ENCODE measurements at regions not wholly inside any gene's neighbourhood (a gene's known extent, or its start where the extent isn't known, plus 50 kb on each side); places are given as distances from the start of the nearest gene placed in this dataset.

- DNase-seq (ENCODE audit: low spot score): no peak
- in situ Hi-C loops (cut with MboI; ENCODE audit: low sequenced_read_pairs, unreplicated experiment): no loop called here
- no peak for TF ChIP-seq CTCF (IDR thresholded peaks at IDR 0.05; ENCODE audit: borderline replicate concordance, control extremely low read depth, extremely low read depth, insufficient read depth, missing control alignments)
Observed at GRCh38 chr1:83083589-83084224, 915.2 kb downstream of the TTLL7 start.

- in situ Hi-C loops (cut with MboI; ENCODE audit: low sequenced_read_pairs, unreplicated experiment): no loop called here
- TF ChIP-seq CTCF (IDR thresholded peaks at IDR 0.05; ENCODE audit: borderline replicate concordance, control extremely low read depth, extremely low read depth, insufficient read depth, missing control alignments): no peak
- DNase-seq (ENCODE audit: low spot score): no peak
Observed at GRCh38 chr1:83077411-83077810, 921.5 kb downstream of the TTLL7 start.

GRCh38 chr1:83075107-83075506 is 923.8 kb downstream of the TTLL7 start:
- TF ChIP-seq CTCF (IDR thresholded peaks at IDR 0.05; ENCODE audit: borderline replicate concordance, control extremely low read depth, extremely low read depth, insufficient read depth, missing control alignments): no peak
- DNase-seq (ENCODE audit: low spot score): no peak
- in situ Hi-C loops (cut with MboI; ENCODE audit: low sequenced_read_pairs, unreplicated experiment): no loop called here

- no peak for TF ChIP-seq CTCF (IDR thresholded peaks at IDR 0.05; ENCODE audit: borderline replicate concordance, control extremely low read depth, extremely low read depth, insufficient read depth, missing control alignments)
- in situ Hi-C loops (cut with MboI; ENCODE audit: low sequenced_read_pairs, unreplicated experiment): no loop called here
- no peak for DNase-seq (ENCODE audit: low spot score)
Observed at GRCh38 chr1:83067954-83068353, 931.0 kb downstream of the TTLL7 start.

- TF ChIP-seq CTCF (IDR thresholded peaks at IDR 0.05; ENCODE audit: borderline replicate concordance, control extremely low read depth, extremely low read depth, insufficient read depth, missing control alignments): no peak
- DNase-seq (ENCODE audit: low spot score): no peak
- in situ Hi-C loops (cut with MboI; ENCODE audit: low sequenced_read_pairs, unreplicated experiment): no loop called here
Observed at GRCh38 chr1:83065952-83066727, 932.8 kb downstream of the TTLL7 start.

- no peak for DNase-seq (ENCODE audit: low spot score)
- no peak for TF ChIP-seq CTCF (IDR thresholded peaks at IDR 0.05; ENCODE audit: borderline replicate concordance, control extremely low read depth, extremely low read depth, insufficient read depth, missing control alignments)
- in situ Hi-C loops (cut with MboI; ENCODE audit: low sequenced_read_pairs, unreplicated experiment): no loop called here
Observed at GRCh38 chr1:83064589-83065242, 934.2 kb downstream of the TTLL7 start.
